Upper lobe of left lung (tissue), 4 donors: ENCODE measurements at regions not wholly inside any gene's neighbourhood (a gene's known extent, or its start where the extent isn't known, plus 50 kb on each side); places are given as distances from the start of the nearest gene placed in this dataset.

Experiments used
- CTCF ChIP-seq, 6 experiments: fragments of 450-650 bp in 4 of 6; fragments of 200-600 bp in 2 of 6; sonication (generic) in 2 of 6; IDR thresholded peaks; one replicate each; pipeline ENCODE4 v1.5.1; 2016 to 2019; ENCODE audit warnings: antibody characterized with exemption in 6 of 6
- EP300 ChIP-seq, 4 donors: sonication (generic); formaldehyde crosslinking; IDR thresholded peaks; one replicate each; pipeline ENCODE4 v1.5.1; 2017; ENCODE audit warnings: antibody characterized with exemption in 4 of 4, control low read depth in 2 of 4
- POLR2A ChIP-seq, 4 donors: fragments of 450-650 bp; IDR thresholded peaks; one replicate each; pipeline ENCODE4 v1.5.1; 2016 to 2017; ENCODE audit warnings: antibody characterized with exemption in 4 of 4, mild to moderate bottlenecking in 2 of 4
- POLR2AphosphoS5 ChIP-seq, 2 donors: sonication (generic); formaldehyde crosslinking; IDR thresholded peaks; one replicate each; pipeline ENCODE4 v1.5.1; 2017; ENCODE audit warnings: antibody characterized with exemption in 2 of 2

- TF ChIP-seq POLR2A (IDR thresholded peaks at IDR 0.05) (no peak), CTCF (IDR thresholded peaks at IDR 0.05) (no peak), POLR2AphosphoS5 (IDR thresholded peaks at IDR 0.05) (no peak), EP300 (IDR thresholded peaks at IDR 0.05) (no peak)
These were observed 345.6 kb upstream of the AJAP1 start for GRCh38 chr1:4308806-4309205.
